ENCODE measurements at regions not wholly inside any gene's neighbourhood (a gene's known extent, or its start where the extent isn't known, plus 50 kb on each side); places are given as distances from the start of the nearest gene placed in this dataset.

DNA sequence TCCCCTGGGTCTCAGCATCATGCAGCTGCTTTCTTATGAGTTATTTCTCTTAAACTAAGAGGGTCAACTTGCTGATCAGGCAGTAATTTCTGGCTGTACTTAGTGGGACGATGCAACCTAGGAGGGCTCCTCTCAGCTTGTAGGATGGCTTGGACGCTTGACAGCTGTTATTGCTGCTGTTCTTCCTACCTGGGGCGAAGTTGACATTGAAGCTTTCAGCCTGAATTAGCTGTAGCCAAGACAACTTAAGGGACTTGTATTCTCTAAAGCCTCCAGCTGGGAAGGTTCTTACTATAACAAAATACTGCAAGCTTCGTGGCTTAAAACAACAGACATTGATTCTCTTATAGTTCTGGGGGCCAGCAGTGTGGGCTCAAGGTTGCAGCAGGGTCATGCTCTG, 224.9 kb downstream of the ACTR3B start:
- ChIA-PET POLR2A (interaction anchor here (0.7 to 0.9 kb wide), 2 partner anchors 9 to 415 kb away, joined by 3 read pairs; no protein-coding TSS in a partner anchor), CTCF (no interaction called here)
- TF ChIP-seq, protein P1, sequence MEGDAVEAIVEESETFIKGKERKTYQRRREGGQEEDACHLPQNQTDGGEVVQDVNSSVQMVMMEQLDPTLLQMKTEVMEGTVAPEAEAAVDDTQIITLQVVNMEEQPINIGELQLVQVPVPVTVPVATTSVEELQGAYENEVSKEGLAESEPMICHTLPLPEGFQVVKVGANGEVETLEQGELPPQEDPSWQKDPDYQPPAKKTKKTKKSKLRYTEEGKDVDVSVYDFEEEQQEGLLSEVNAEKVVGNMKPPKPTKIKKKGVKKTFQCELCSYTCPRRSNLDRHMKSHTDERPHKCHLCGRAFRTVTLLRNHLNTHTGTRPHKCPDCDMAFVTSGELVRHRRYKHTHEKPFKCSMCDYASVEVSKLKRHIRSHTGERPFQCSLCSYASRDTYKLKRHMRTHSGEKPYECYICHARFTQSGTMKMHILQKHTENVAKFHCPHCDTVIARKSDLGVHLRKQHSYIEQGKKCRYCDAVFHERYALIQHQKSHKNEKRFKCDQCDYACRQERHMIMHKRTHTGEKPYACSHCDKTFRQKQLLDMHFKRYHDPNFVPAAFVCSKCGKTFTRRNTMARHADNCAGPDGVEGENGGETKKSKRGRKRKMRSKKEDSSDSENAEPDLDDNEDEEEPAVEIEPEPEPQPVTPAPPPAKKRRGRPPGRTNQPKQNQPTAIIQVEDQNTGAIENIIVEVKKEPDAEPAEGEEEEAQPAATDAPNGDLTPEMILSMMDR (IDR thresholded peaks at IDR 0.05; ENCODE audit: unreplicated experiment) = no peak
- BruUV-seq (replicated peaks) = no TSS peak
- Mint-ChIP-seq H3K27ac (ENCODE audit: low read depth, unreplicated experiment) (no peak overlapping the region), H3K4me1 (ENCODE audit: insufficient read depth, unreplicated experiment) (peaks cover 6% of the 10 kb centered on the region), H3K4me3 (ENCODE audit: unreplicated experiment) (no peak overlapping the region), H3K9me3 (ENCODE audit: unreplicated experiment) (no peaks in the 10 kb centered on the region), H3K36me3 (ENCODE audit: insufficient read depth, unreplicated experiment) (no peaks in the 10 kb centered on the region), H3K27me3 (ENCODE audit: insufficient read depth, unreplicated experiment) (peaks cover 29% of the 10 kb centered on the region)
- no peak for DNase-seq (ENCODE audit: unreplicated experiment)
- intact Hi-C loops (cut with micrococcal nuclease) = no loop called here

DNA sequence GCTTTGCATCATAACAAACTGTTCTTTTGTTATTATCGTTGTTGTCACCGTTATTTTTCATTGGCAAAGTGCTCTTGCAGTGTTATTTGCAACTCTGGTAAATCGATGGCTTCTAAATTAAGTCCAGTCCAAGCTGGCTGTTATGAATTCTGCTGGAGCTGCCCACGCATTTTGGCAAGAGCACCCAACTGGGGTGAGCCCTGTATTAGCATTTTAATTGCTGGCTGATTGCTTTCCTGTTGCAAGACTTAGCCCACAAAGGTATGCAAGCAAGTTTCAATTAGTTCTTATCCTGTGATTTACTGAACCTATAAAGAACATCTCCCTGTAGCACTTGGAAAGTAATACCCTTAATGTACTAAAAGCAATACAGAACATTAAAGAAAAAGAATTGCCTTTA, 226.8 kb downstream of the ACTR3B start:
- Mint-ChIP-seq H3K4me3 (ENCODE audit: unreplicated experiment) (no peak overlapping the region), H3K27ac (ENCODE audit: low read depth, unreplicated experiment) (no peak overlapping the region), H3K36me3 (ENCODE audit: insufficient read depth, unreplicated experiment) (no peaks in the 10 kb centered on the region), H3K27me3 (ENCODE audit: insufficient read depth, unreplicated experiment) (peaks cover 11% of the 10 kb centered on the region), H3K9me3 (ENCODE audit: unreplicated experiment) (no peaks in the 10 kb centered on the region), H3K4me1 (ENCODE audit: insufficient read depth, unreplicated experiment) (peaks cover 12% of the 10 kb centered on the region)
- DNase-seq (ENCODE audit: unreplicated experiment) = no peak
- CTCF ChIA-PET = interaction anchor here (0.7 kb wide), 1 partner anchor 65 kb away, joined by 3 read pairs; no protein-coding TSS in a partner anchor
- TF ChIP-seq, protein P1 (IDR thresholded peaks at IDR 0.05; ENCODE audit: unreplicated experiment) = no peak
- POLR2A ChIA-PET = no interaction called here
- intact Hi-C loops (cut with micrococcal nuclease) = no loop called here
- no TSS peak for BruUV-seq (replicated peaks)

DNA sequence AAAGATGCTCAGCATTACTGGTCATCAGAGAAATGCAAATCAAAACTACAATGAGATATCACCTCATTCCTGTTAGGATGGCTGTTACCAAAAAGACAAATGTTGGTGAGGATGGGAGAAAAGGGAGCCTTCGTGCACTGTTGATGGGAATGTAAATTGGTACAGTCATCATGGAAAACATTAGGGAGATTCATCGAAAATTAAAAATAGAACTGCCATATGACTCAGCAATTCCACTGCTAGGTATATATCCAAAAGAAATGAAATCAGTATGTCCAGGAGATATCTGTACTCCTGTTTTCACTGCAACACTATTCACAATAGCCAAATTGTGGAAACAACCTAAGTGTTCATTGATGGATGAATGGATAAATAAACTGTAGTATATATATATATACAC, 228.1 kb downstream of the ACTR3B start:
- intact Hi-C loops (cut with micrococcal nuclease) = no loop called here
- CTCF ChIA-PET = no interaction called here
- no peak overlapping the region for H3K27ac Mint-ChIP-seq (ENCODE audit: low read depth, unreplicated experiment)

DNA sequence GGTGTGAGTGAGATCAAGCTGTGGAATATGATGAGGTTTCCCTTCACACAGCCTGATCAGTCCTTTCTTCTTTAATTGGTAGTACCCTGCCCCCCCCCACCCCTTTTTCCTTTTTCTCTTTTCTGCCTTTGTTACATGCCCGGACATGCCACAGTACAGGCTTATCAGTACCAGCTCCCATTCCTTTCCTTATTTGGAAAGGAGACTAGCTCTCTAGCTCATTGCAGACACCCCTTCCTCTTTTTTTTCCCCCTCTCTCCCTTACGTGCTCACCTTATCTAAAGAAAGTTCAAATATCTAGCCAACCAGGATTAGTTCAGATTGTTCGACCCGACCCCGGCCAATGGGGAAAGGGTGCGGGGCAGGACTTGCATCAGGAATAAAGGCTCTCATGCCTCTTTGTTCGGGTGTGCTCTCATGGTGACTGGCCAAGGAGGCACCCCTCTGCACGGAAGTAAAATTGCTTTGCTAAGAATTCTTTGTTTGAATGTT, 230.4 kb downstream of the ACTR3B start:
- Mint-ChIP-seq H3K27me3 (ENCODE audit: insufficient read depth, unreplicated experiment) (no peaks in the 10 kb centered on the region), H3K4me3 (ENCODE audit: unreplicated experiment) (no peak overlapping the region), H3K36me3 (ENCODE audit: insufficient read depth, unreplicated experiment) (no peaks in the 10 kb centered on the region), H3K9me3 (ENCODE audit: unreplicated experiment) (no peaks in the 10 kb centered on the region), H3K4me1 (ENCODE audit: insufficient read depth, unreplicated experiment) (peaks cover 12% of the 10 kb centered on the region), H3K27ac (ENCODE audit: low read depth, unreplicated experiment) (peak overlapping the region; percentile 85)
- intact Hi-C loops (cut with micrococcal nuclease) = no loop called here
- no TSS peak for BruUV-seq (replicated peaks)
- TF ChIP-seq, protein P1 (IDR thresholded peaks at IDR 0.05; ENCODE audit: unreplicated experiment) = no peak
- no peak for DNase-seq (ENCODE audit: unreplicated experiment)
- POLR2A ChIA-PET = no interaction called here
- CTCF ChIA-PET = interaction anchor here (0.6 kb wide), 1 partner anchor 80 kb away, joined by 3 read pairs; no protein-coding TSS in a partner anchor

More for the DNA sequence above, 228.1 kb downstream of the ACTR3B start:
- H3K27me3 Mint-ChIP-seq (ENCODE audit: insufficient read depth, unreplicated experiment) = no peaks in the 10 kb centered on the region
- TF ChIP-seq, protein P1 (IDR thresholded peaks at IDR 0.05; ENCODE audit: unreplicated experiment) = no peak
- H3K4me1 Mint-ChIP-seq (ENCODE audit: insufficient read depth, unreplicated experiment) = peaks cover 12% of the 10 kb centered on the region
- POLR2A ChIA-PET = no interaction called here
- H3K36me3 Mint-ChIP-seq (ENCODE audit: insufficient read depth, unreplicated experiment) = no peaks in the 10 kb centered on the region
- H3K9me3 Mint-ChIP-seq (ENCODE audit: unreplicated experiment) = no peaks in the 10 kb centered on the region
- no TSS peak for BruUV-seq (replicated peaks)
- DNase-seq (ENCODE audit: unreplicated experiment) = no peak
- H3K4me3 Mint-ChIP-seq (ENCODE audit: unreplicated experiment) = no peak overlapping the region
